Keratinocyte (primary cell): ENCODE measurements at regions not wholly inside any gene's neighbourhood (a gene's known extent, or its start where the extent isn't known, plus 50 kb on each side); places are given as distances from the start of the nearest gene placed in this dataset.

Source experiments
- DNase-seq: peaks from one replicate; pipeline ENCODE4 v3.0.0-alpha.2; 2011; ENCODE audit warnings: low read depth, missing footprints, low spot score
- FAIRE-seq: peaks from 2 replicates; lab custom pipeline; 2011; peaks lifted over from hg19 to GRCh38; lab: Jason Lieb, UNC
- H2AFZ ChIP-seq: 2 replicates; pipeline ENCODE4 v1.6.0; 2012; ENCODE audit warnings: low read length, control low read depth, inconsistent platforms; ENCODE audit not compliant: control insufficient read depth
- H3K27ac ChIP-seq: 2 replicates; pipeline ENCODE4 v1.5.1; 2011; ENCODE audit warnings: low read length; ENCODE audit not compliant: control insufficient read depth, insufficient read depth
- H3K27me3 ChIP-seq: 3 replicates; pipeline ENCODE4 v1.6.0; 2011; ENCODE audit warnings: low read length; ENCODE audit not compliant: control insufficient read depth, insufficient read depth; ENCODE audit errors: extremely low read depth
- H3K36me3 ChIP-seq, 2 experiments: 2 replicates in 1 of 2; 3 replicates in 1 of 2; pipeline ENCODE4 v1.5.1; 2011; ENCODE audit warnings: low read length in 2 of 2, mild to moderate bottlenecking in 1 of 2; ENCODE audit not compliant: control insufficient read depth in 2 of 2, insufficient read depth in 2 of 2; ENCODE audit errors: extremely low read depth in 1 of 2
- H3K4me1 ChIP-seq: 3 replicates; pipeline ENCODE4 v1.5.1; 2011; ENCODE audit warnings: low read length; ENCODE audit not compliant: control insufficient read depth, insufficient read depth; ENCODE audit errors: extremely low read depth
- H3K4me2 ChIP-seq: 3 replicates; pipeline ENCODE4 v1.6.0; 2011; ENCODE audit warnings: low read depth, low read length; ENCODE audit not compliant: control insufficient read depth, insufficient read depth; ENCODE audit errors: extremely low read depth
- H3K4me3 ChIP-seq, 3 experiments: fragments of 200-600 bp in 1 of 3; sonication (generic) in 1 of 3; 2 replicates in 2 of 3; 3 replicates in 1 of 3; pipeline ENCODE4 v1.5.1; 2011 to 2016; ENCODE audit warnings: low read length in 3 of 3, mild to moderate bottlenecking in 3 of 3, control low read depth in 2 of 3, inconsistent platforms in 1 of 3, low read depth in 1 of 3, mixed read lengths in 1 of 3, mixed run types in 1 of 3, moderate library complexity in 1 of 3; ENCODE audit not compliant: control insufficient read depth in 2 of 3, insufficient read depth in 2 of 3; ENCODE audit errors: extremely low read depth in 1 of 3
- H3K79me2 ChIP-seq: 2 replicates; pipeline ENCODE4 v1.6.0; 2012; ENCODE audit warnings: low read length; ENCODE audit not compliant: control insufficient read depth, insufficient read depth
- H3K9ac ChIP-seq: 3 replicates; pipeline ENCODE4 v1.6.0; 2011; ENCODE audit warnings: low read length; ENCODE audit not compliant: control insufficient read depth, insufficient read depth; ENCODE audit errors: extremely low read depth
- H3K9me1 ChIP-seq: 3 replicates; pipeline ENCODE4 v1.6.0; 2011; ENCODE audit warnings: low read length; ENCODE audit not compliant: control insufficient read depth, insufficient read depth; ENCODE audit errors: extremely low read depth
- H3K9me3 ChIP-seq: 2 replicates; pipeline ENCODE4 v1.5.1; 2012; ENCODE audit warnings: low read depth, low read length; ENCODE audit not compliant: control insufficient read depth
- H4K20me1 ChIP-seq: 3 replicates; pipeline ENCODE4 v1.6.0; 2011; ENCODE audit warnings: low read length; ENCODE audit not compliant: control insufficient read depth, insufficient read depth; ENCODE audit errors: extremely low read depth
- CTCF ChIP-seq, 3 experiments: IDR thresholded peaks in 1 of 3; conservative IDR thresholded peaks in 1 of 3; optimal IDR thresholded peaks in 1 of 3; 2 replicates in 2 of 3; 3 replicates in 1 of 3; pipeline versions ENCODE3 to v1.5.1; 2011; ENCODE audit warnings: low read length in 3 of 3, mild to moderate bottlenecking in 3 of 3, moderate library complexity in 2 of 3, control low read depth in 1 of 3, inconsistent platforms in 1 of 3; ENCODE audit not compliant: insufficient read depth in 2 of 3; ENCODE audit errors: extremely low read depth in 1 of 3
- EZH2 ChIP-seq: IDR thresholded peaks from one replicate; pipeline ENCODE4 v1.6.1; 2012; ENCODE audit warnings: inconsistent platforms, mild to moderate bottlenecking, low read length, moderate library complexity
- dilution Hi-C: fragments of 300-500 bp; cut with MboI; formaldehyde crosslinking; loops from one replicate; pipeline ENCODE4 v1.7.0; 2020; ENCODE audit warnings: low sequenced_read_pairs; ENCODE audit not compliant: extremely low pct_ligation_motif_present

- Histone ChIP-seq H3K4me1 (peaks cover 12% of the 10 kb centered on the region), H3K4me3 (no peak overlapping the region), H3K9ac (no peak overlapping the region), H3K79me2 (no peaks in the 10 kb centered on the region), H4K20me1 (peaks cover 10% of the 10 kb centered on the region), H3K27me3 (peaks cover 50% of the 10 kb centered on the region), H3K9me1 (no peaks in the 10 kb centered on the region), H2AFZ (no peak overlapping the region), H3K4me2 (no peak overlapping the region), H3K36me3 (no peaks in the 10 kb centered on the region), H3K9me3 (peaks cover 9% of the 10 kb centered on the region), H3K27ac (no peak overlapping the region)
- no peak for TF ChIP-seq CTCF (optimal IDR thresholded peaks at IDR 0.05 in 1 of 3, IDR thresholded peaks at IDR 0.05 in 1 of 3, conservative IDR thresholded peaks at IDR 0.05 in 1 of 3; ENCODE audit: extremely low read depth in 1 of 3, insufficient read depth in 2 of 3, low read length in 3 of 3)
- no peak for TF ChIP-seq EZH2
- no peak for FAIRE-seq
- dilution Hi-C loops = no loop called here
- no peak for DNase-seq
Measured at GRCh38 chr15:70514251-70514650, 249.1 kb downstream of the UACA start.

- H3K27me3 ChIP-seq = peaks cover 46% of the 10 kb centered on the region
- no peak for TF ChIP-seq CTCF (optimal IDR thresholded peaks at IDR 0.05 in 1 of 3, IDR thresholded peaks at IDR 0.05 in 1 of 3, conservative IDR thresholded peaks at IDR 0.05 in 1 of 3; ENCODE audit: extremely low read depth in 1 of 3, insufficient read depth in 2 of 3, low read length in 3 of 3)
- TF ChIP-seq EZH2 = no peak
- no peak for FAIRE-seq
- H3K4me1 ChIP-seq = peaks cover 16% of the 10 kb centered on the region
- H3K9ac ChIP-seq = no peak overlapping the region
- no peak overlapping the region for H3K4me2 ChIP-seq
- H3K27ac ChIP-seq = no peak overlapping the region
- no peaks in the 10 kb centered on the region for H3K79me2 ChIP-seq
- no peak overlapping the region for H3K4me3 ChIP-seq
- peaks cover 9% of the 10 kb centered on the region for H3K9me3 ChIP-seq
- H2AFZ ChIP-seq = no peak overlapping the region
- H4K20me1 ChIP-seq = peaks cover 10% of the 10 kb centered on the region
- H3K36me3 ChIP-seq = no peaks in the 10 kb centered on the region
- dilution Hi-C loops = no loop called here
- no peak for DNase-seq
- no peaks in the 10 kb centered on the region for H3K9me1 ChIP-seq
Measured at GRCh38 chr15:70513819-70514218, 249.5 kb downstream of the UACA start.
